Progenitor cell of endocrine pancreas (in vitro differentiated cells): ENCODE measurements at regions not wholly inside any gene's neighbourhood (a gene's known extent, or its start where the extent isn't known, plus 50 kb on each side); places are given as distances from the start of the nearest gene placed in this dataset.

Experiments used
- DNase-seq: peaks from one replicate; pipeline ENCODE4 v3.0.0; 2021; ENCODE audit warnings: low spot score; ENCODE audit not compliant: unreplicated experiment
- H3K27ac Mint-ChIP-seq: 2 replicates; pipeline ENCODE4 v1.8.0; 2021; ENCODE audit warnings: mild to moderate bottlenecking, moderate library complexity, mixed read lengths
- H3K27me3 Mint-ChIP-seq: 2 replicates; pipeline ENCODE4 v1.8.0; 2021; ENCODE audit warnings: mixed read lengths
- H3K36me3 Mint-ChIP-seq: 2 replicates; pipeline ENCODE4 v1.8.0; 2022; ENCODE audit warnings: mixed read lengths; ENCODE audit not compliant: insufficient read depth
- H3K4me1 Mint-ChIP-seq: 2 replicates; pipeline ENCODE4 v1.8.0; 2021; ENCODE audit warnings: low read depth, mixed read lengths
- H3K4me3 Mint-ChIP-seq: 2 replicates; pipeline ENCODE4 v1.8.0; 2021; ENCODE audit warnings: low read depth, mild to moderate bottlenecking, moderate library complexity, mixed read lengths
- H3K9me3 Mint-ChIP-seq: 2 replicates; pipeline ENCODE4 v1.8.0; 2021; ENCODE audit warnings: low read depth, mixed read lengths
- TF ChIP-seq, protein P1 (sequence below): fragments of 200-600 bp; sonication (generic); IDR thresholded peaks from one replicate; pipeline ENCODE4 v1.5.0; 2021; ENCODE audit warnings: antibody characterized with exemption, mild to moderate bottlenecking; ENCODE audit not compliant: unreplicated experiment

- Mint-ChIP-seq H3K27ac (no peak overlapping the region), H3K36me3 (no peaks in the 10 kb centered on the region), H3K4me1 (peaks cover 3% of the 10 kb centered on the region), H3K4me3 (no peak overlapping the region), H3K27me3 (no peaks in the 10 kb centered on the region), H3K9me3 (no peaks in the 10 kb centered on the region)
- TF ChIP-seq, protein P1, sequence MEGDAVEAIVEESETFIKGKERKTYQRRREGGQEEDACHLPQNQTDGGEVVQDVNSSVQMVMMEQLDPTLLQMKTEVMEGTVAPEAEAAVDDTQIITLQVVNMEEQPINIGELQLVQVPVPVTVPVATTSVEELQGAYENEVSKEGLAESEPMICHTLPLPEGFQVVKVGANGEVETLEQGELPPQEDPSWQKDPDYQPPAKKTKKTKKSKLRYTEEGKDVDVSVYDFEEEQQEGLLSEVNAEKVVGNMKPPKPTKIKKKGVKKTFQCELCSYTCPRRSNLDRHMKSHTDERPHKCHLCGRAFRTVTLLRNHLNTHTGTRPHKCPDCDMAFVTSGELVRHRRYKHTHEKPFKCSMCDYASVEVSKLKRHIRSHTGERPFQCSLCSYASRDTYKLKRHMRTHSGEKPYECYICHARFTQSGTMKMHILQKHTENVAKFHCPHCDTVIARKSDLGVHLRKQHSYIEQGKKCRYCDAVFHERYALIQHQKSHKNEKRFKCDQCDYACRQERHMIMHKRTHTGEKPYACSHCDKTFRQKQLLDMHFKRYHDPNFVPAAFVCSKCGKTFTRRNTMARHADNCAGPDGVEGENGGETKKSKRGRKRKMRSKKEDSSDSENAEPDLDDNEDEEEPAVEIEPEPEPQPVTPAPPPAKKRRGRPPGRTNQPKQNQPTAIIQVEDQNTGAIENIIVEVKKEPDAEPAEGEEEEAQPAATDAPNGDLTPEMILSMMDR, result no peak
- DNase-seq, result no peak
Observed at GRCh38 chr3:176302271-176302670, 895.0 kb downstream of the TBL1XR1 start.

- H3K27ac Mint-ChIP-seq, result no peak overlapping the region
- no peak overlapping the region for H3K4me3 Mint-ChIP-seq
- H3K4me1 Mint-ChIP-seq, result no peaks in the 10 kb centered on the region
- TF ChIP-seq, protein P1, result no peak
- peaks cover 1% of the 10 kb centered on the region for H3K36me3 Mint-ChIP-seq
- H3K27me3 Mint-ChIP-seq, result no peaks in the 10 kb centered on the region
- H3K9me3 Mint-ChIP-seq, result peaks cover 5% of the 10 kb centered on the region
- no peak for DNase-seq
Observed at GRCh38 chr3:176296066-176296597, 901.1 kb downstream of the TBL1XR1 start.

GRCh38 chr3:176293276-176293675, 904.0 kb downstream of the TBL1XR1 start:
- H3K9me3 Mint-ChIP-seq, result peaks cover 5% of the 10 kb centered on the region
- TF ChIP-seq, protein P1, result no peak
- H3K36me3 Mint-ChIP-seq, result peaks cover 1% of the 10 kb centered on the region
- DNase-seq, result no peak
- H3K27ac Mint-ChIP-seq, result no peak overlapping the region
- no peaks in the 10 kb centered on the region for H3K27me3 Mint-ChIP-seq
- no peak overlapping the region for H3K4me3 Mint-ChIP-seq
- no peaks in the 10 kb centered on the region for H3K4me1 Mint-ChIP-seq

DNA sequence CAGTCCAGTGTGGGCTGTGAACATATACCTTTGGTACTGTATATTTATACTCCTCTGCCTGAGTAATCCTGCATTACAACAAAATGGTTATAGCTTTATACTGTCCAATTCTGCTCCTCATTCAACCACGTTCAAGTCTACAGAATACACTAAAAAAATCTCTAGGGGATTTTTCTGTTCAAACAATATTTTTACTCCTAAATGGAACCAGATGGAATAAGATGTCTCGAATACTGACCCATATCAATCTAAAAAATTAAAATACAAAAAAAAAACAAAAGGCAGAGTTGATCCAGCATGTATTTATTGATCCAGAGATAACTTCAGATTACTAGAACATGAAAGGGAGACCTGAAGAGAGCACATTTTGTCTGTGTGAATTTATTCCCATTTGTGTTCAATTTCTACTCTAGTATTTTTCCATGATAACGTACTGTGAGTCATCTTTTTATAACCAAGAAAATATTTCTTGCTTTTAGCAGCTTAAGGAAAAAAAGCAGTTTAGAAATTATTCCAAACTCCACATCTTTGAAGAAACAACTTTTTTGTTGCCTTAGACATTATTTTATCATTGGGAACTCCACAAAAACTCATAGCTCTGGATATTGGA, 910.7 kb downstream of the TBL1XR1 start:
- TF ChIP-seq, protein P1, result no peak

DNA sequence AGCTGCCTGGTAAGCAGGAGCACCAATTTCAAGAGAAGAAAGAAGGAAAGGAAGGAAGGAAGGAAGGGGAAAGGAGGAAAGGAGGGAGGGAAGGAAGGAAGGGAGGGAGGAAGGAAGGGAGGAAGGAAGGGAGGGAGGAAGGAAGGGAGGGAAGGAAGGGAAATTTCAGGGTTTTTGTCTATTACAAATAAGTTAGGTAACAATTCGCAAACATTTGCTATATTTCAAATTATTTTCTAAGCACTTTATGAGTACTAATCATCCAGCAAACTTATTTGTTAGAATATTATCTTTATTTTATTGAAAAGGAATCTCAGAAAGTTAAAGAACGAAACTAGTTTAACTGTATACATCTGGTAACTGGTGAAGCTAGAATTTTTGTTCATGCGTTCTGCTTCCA, 921.7 kb downstream of the TBL1XR1 start:
- peaks cover 8% of the 10 kb centered on the region for H3K4me1 Mint-ChIP-seq
- H3K4me3 Mint-ChIP-seq, result no peak overlapping the region
- peaks cover 11% of the 10 kb centered on the region for H3K27me3 Mint-ChIP-seq
- H3K9me3 Mint-ChIP-seq, result no peaks in the 10 kb centered on the region
- no peak for DNase-seq
- no peaks in the 10 kb centered on the region for H3K36me3 Mint-ChIP-seq
- H3K27ac Mint-ChIP-seq, result no peak overlapping the region
- TF ChIP-seq, protein P1, result no peak

More for the DNA sequence above, 910.7 kb downstream of the TBL1XR1 start:
- H3K36me3 Mint-ChIP-seq, result no peaks in the 10 kb centered on the region
- H3K4me3 Mint-ChIP-seq, result no peak overlapping the region
- no peaks in the 10 kb centered on the region for H3K4me1 Mint-ChIP-seq
- no peak for DNase-seq
- no peak overlapping the region for H3K27ac Mint-ChIP-seq
- no peaks in the 10 kb centered on the region for H3K9me3 Mint-ChIP-seq
- no peaks in the 10 kb centered on the region for H3K27me3 Mint-ChIP-seq
